GM15510 (cell line): ENCODE measurements at regions not wholly inside any gene's neighbourhood (a gene's known extent, or its start where the extent isn't known, plus 50 kb on each side); places are given as distances from the start of the nearest gene placed in this dataset.

Source experiments
- POLR2A ChIP-seq: IDR thresholded peaks from 3 replicates; pipeline ENCODE4 v1.6.1; 2011; ENCODE audit warnings: borderline replicate concordance; ENCODE audit not compliant: insufficient read length; ENCODE audit errors: extremely low read depth

- TF ChIP-seq POLR2A, result no peak
Measured at GRCh38 chr2:193990868-193991267, 1666.2 kb upstream of the SLC39A10 start.

DNA sequence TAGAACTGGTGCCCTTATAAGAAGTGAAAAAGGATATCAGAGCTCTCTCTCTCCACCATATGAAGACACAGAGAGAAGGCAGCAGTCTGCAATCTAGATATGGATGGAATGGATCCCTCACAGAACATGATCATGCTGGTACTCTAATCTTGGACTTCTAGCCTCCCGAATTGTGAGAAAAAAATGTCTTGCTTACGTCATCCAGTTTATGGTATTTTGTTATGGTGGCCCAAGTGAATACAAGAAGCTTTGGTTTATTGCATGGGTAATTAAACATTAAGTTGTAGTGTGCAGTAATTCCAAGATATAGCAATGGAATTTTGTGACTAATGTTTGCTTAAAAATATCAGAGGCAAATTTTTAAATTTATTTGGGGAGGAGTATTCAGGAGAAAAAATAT, 1667.4 kb upstream of the SLC39A10 start:
- no peak for TF ChIP-seq POLR2A

- TF ChIP-seq POLR2A, result no peak
Measured at GRCh38 chr2:193988784-193989183, 1668.2 kb upstream of the SLC39A10 start.

DNA sequence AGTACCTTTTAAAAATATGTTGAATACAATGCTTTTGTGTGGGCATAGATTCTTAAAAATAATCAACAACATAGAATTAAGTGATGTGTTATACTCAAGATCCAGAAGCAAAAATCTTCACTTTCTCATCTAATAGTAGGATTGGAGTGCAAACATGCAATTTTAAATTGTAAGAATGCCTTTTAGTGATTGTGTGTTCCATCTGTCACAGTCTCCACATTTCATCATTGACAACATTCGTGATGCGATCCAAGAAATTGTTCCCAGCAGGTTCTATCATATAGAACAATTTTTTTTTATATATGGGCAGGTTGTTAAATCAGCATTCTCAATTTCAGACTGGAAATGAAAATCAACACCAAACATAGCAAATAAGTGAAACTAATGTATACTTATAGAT, 1671.8 kb upstream of the SLC39A10 start:
- TF ChIP-seq POLR2A, result no peak

DNA sequence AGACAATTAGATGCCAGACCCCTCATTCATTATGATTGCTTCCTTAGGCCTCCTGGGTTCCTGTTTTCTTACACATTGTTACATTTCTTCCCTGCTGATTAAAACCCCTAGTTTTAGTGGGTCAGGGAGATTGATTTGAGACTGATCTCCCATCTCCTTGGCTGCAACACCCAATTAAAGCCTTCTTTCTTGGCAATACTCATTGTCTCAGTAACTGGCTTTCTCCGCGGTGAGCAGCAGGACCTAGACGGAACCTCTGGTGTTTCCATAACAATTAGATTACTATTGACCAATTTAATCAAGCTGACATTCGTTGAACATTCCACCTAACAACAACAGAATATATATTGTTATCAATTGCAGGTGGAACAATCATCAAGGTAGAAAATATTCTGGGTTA, 1676.4 kb upstream of the SLC39A10 start:
- TF ChIP-seq POLR2A, result no peak

- TF ChIP-seq POLR2A, result no peak
Measured at GRCh38 chr2:193973781-193974180, 1683.2 kb upstream of the SLC39A10 start.

DNA sequence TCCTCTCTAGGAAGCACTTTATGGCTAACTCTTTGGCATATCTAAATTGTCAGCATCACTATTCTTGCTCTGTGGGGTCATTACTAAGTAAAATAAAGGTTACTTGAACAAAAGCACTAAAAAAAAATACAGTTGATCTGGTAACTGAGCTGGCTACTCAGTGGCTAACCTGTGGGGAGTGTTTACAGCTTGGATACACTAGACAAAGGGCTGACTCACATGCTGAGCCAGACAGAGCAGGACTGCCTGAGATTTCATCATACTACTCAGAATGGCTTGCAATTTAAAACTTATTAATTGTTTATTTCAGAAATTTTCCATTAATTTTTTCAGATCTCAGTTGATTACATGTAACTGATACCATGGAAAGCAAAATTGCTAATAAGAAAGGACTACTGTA, 1690.4 kb upstream of the SLC39A10 start:
- no peak for TF ChIP-seq POLR2A

GRCh38 chr2:193965263-193965662, 1691.8 kb upstream of the SLC39A10 start:
- TF ChIP-seq POLR2A, result no peak

GRCh38 chr2:193963472-193964119, 1693.4 kb upstream of the SLC39A10 start:
- no peak for TF ChIP-seq POLR2A

DNA sequence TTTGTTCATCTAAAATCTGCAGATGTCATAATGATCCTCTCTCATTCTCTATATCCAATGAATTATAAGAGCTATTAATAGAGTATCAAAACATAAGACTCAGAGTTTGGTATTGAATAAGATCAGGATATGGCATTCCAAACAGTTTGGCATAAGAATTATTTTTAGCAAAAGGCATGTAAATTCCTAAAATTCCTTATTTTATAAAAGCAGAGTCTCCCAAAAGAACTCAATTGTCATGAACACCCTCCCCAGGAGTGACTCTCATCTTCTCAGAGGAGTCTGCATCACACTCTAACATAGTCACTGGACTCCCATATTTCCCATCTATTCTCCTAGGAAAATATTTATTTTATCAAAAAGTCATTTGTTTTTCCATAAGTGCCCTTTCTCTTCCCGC, 1710.2 kb upstream of the SLC39A10 start:
- no peak for TF ChIP-seq POLR2A

DNA sequence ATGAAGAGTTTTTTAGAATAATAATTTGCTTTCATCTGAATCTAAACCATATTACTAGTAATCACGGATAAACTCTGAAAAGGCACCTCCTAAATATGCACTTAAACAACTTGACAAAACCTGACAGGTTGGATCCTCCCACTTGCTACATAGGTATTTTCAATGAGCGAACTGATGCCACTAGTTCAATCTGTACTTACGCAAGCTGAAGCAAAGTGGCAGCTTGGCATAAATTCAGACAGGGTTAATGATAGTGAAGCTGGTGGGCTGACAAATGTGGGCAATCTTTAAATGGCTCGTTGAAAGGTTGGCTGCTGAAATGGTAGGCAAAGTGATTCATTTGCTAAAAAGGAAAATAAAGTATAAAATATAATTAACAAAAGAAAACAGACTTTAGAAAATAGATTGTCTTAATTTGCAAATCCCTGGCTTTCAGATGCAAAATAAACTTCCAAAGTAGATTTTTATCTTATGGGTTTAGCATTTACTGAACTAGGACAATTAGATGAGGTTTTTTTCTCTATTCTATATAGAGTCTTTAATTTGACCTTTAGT, 1713.5 kb upstream of the SLC39A10 start:
- TF ChIP-seq POLR2A, result no peak

GRCh38 chr2:193935114-193935513, 1721.9 kb upstream of the SLC39A10 start:
- TF ChIP-seq POLR2A, result no peak

DNA sequence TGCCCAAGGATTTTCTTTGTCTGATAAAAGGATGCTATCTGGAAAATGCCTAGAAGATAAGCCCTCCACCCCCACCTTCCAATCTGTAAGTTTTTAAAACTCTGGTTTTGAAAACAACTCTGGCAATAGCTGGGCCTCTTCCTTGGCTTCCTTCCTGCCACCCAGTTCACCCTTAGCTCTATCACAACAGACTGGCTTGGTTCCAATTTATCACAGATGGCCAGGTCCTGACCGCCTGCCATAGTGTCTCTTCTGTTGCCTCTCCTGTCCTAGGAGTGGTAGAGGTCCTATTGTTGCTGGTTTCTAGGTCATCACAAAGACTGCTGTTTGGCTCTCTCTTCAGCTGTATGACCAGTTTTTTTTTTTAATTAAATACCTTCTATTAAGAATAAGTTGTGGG, 1727.9 kb upstream of the SLC39A10 start:
- no peak for TF ChIP-seq POLR2A

DNA sequence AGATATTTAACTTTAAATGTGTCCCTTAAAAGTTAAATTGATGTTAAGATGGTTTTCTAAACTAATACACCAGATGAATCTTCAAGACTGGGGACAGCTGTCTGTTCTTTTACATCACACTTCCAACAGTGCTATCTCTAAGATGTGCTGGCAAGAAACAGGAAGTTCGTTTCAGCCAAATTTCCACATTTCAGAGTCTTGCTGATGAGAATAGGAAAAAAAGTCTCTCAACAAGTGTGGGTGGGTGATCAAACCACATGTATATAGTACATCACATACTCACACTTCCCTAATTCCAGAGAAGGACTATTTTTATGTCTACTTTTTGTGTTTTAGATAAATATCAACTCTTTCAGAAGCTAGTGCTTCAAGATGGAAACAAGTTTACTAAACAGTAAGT, 1712.8 kb upstream of the TMEFF2 start:
- TF ChIP-seq POLR2A, result no peak

DNA sequence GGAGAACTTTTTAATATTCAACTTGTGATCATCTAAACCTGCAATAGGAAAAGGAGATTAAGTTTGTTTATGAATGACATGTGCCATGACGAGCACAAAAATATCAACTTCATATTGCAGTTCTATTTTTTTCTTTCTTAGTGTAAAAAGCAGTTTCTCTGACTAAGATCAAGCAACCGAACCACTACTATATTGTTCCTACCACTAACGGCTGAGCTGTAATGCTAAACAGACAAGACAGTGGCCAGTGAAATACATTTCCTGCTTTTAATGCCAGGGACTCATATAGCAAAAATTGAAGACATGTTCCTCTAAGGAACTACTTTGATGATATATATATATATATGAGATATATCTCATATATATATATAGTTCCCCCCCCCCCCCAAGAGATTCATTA, 1705.6 kb upstream of the TMEFF2 start:
- no peak for TF ChIP-seq POLR2A

- no peak for TF ChIP-seq POLR2A
Measured at GRCh38 chr2:193895226-193895625, 1700.5 kb upstream of the TMEFF2 start.

- TF ChIP-seq POLR2A, result no peak
Measured at GRCh38 chr2:193894081-193894480, 1699.3 kb upstream of the TMEFF2 start.
